ENCODE measurements at regions not wholly inside any gene's neighbourhood (a gene's known extent, or its start where the extent isn't known, plus 50 kb on each side); places are given as distances from the start of the nearest gene placed in this dataset.

DNA sequence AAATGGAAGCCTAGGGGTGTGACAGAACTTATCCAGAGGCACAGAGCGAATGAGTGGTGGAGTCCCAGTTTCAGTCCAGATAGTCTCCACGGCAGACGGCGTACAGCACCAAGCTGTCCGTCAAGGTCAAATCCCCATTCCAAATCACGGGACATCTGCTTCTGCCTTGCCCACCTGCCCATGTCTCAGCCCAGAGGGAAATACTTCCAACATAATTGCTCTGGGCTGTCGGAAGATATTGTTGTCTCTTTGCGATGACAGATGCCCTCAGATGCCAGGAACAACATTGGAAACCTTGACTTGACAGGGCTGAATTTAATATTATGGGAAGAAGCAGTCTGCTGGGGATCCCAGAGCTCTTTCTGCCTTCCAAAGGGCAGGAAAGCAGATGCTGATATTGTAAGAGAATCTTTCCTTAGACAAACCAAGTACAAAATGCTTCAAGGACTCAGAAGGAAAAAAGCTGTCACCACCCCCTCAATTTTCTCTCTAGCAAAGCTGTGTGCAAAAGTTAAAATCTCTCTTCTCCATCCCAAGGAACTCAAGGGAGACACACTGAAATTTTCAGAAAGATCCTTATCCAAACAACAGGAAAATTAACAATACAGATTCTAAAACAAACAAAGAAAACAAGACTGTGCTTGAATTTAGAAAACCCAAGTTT is 364.0 kb downstream of the LRATD1 start:
- TF ChIP-seq POLR2A (IDR thresholded peaks at IDR 0.05): no peak
- TF ChIP-seq, protein P1, sequence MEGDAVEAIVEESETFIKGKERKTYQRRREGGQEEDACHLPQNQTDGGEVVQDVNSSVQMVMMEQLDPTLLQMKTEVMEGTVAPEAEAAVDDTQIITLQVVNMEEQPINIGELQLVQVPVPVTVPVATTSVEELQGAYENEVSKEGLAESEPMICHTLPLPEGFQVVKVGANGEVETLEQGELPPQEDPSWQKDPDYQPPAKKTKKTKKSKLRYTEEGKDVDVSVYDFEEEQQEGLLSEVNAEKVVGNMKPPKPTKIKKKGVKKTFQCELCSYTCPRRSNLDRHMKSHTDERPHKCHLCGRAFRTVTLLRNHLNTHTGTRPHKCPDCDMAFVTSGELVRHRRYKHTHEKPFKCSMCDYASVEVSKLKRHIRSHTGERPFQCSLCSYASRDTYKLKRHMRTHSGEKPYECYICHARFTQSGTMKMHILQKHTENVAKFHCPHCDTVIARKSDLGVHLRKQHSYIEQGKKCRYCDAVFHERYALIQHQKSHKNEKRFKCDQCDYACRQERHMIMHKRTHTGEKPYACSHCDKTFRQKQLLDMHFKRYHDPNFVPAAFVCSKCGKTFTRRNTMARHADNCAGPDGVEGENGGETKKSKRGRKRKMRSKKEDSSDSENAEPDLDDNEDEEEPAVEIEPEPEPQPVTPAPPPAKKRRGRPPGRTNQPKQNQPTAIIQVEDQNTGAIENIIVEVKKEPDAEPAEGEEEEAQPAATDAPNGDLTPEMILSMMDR (IDR thresholded peaks at IDR 0.05): no peak
- no peak for TF ChIP-seq EP300 (IDR thresholded peaks at IDR 0.05)

All from ovary (tissue), 3 donors.